HG02763 (cell line): ENCODE measurements at regions not wholly inside any gene's neighbourhood (a gene's known extent, or its start where the extent isn't known, plus 50 kb on each side); places are given as distances from the start of the nearest gene placed in this dataset.
"Not testable (repeated sequence)": the region's sequence is repeated elsewhere in the genome, so short reads cannot be mapped to it uniquely, and the experiment has no call there.

ENCODE experiments used
- ATAC-seq: cut with Tn5 transposase; IDR thresholded peaks from one replicate; pipeline ENCODE4 v1.9.1; 2021; ENCODE audit warnings: mild to moderate bottlenecking, moderate library complexity; ENCODE audit not compliant: unreplicated experiment

DNA sequence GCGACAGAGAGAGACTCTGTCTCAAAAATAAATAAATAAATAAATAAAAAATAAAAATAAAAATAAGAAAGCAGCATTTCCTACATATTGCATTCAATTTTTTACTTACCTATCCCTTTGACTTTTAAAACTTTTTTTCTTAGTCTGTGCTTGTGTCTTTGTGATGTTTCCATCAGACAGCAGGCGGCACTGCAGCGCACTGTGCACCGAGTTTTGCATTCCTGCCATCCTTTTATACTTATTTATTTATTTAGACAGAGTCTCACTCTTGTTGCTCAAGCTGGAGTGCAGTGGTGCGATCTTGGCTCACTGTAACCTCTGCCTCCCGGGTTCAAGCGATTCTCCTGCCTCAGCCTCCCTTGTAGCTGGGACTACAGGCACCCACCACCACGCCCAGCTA is 203.9 kb downstream of the SPATA31A1 start:
- not testable (repeated sequence) for ATAC-seq

GRCh38 chr9:39566782-39567181 is 211.3 kb downstream of the SPATA31A1 start:
- ATAC-seq: not testable (repeated sequence)

DNA sequence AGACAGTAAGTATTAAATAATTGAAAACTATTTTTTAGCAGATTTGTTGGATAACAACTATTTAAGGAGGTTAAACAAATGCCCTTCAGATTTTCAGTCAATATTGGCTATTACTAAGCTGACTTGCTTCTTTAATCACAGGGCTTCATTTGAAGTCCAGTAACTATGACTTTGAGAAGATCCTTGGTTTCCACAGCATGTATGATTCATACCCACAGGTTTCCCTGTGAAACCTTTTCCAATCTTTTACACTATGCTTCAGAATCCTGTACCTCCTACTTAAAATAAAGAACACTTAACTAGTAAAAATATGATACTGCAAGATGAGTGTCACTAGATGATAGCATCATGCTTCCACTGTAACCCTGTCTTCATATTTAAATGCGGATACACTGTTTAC is 211.9 kb downstream of the SPATA31A1 start:
- not testable (repeated sequence) for ATAC-seq

DNA sequence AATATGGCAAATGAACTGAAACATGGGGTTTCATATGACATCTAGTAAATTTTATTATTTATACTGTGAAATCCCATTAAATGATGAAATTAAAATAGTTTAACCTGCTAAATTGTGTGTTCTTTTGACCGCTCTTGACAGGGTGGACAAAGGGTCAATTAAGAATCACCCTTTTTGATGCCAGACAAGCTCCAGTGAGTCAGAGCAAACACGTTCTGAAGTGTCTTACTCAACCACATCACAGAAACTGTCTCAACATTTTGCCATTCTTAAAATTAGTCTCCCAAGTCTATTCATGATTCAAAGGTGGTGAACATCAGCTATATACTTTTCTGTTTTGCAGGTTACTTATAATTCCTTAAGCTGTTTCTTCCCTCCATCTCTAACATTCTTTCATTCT is 213.4 kb downstream of the SPATA31A1 start:
- ATAC-seq: not testable (repeated sequence)

- ATAC-seq: not testable (repeated sequence)
Measured at GRCh38 chr9:39573024-39574022, 217.9 kb downstream of the SPATA31A1 start.

DNA sequence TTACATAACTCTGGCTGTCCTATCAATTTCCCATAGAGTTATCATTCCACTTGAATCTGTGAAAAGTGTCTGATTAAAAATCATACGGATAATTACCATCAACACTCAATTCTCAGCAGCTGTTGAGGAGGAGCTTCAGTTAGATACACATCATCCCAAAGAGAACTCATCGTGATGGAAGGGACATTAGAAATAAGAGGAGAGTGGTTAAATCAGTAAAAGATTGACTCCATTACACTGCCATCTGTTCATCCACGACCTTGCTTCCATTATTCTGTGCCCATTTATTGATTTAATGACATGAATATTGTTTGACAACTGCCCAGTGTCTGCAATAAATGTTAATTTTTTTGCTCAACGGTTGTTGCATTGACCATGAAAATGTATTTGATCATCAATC is 223.5 kb downstream of the SPATA31A1 start:
- ATAC-seq: not testable (repeated sequence)

GRCh38 chr9:39581296-39581695 is 225.8 kb downstream of the SPATA31A1 start:
- ATAC-seq: not testable (repeated sequence)

- not testable (repeated sequence) for ATAC-seq
Measured at GRCh38 chr9:39582677-39583412, 227.4 kb downstream of the SPATA31A1 start.

DNA sequence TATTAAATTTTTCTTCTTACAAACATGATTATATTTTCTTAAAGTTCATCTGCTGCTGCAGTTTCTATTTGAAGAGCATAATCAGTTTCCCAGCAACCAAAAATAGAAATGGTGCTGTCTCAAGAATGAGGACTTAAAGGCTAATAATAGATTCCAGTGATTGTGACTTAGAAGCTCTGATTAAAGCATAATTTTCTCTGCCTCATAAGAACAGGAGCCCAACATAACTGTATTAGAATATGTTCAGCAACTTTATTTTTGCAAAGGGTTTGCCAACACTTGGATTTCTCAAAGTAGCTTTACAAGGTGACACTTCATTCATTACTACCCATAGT is 227.9 kb downstream of the SPATA31A1 start:
- ATAC-seq: not testable (repeated sequence)

- ATAC-seq: not testable (repeated sequence)
Measured at GRCh38 chr9:39585233-39585632, 229.8 kb downstream of the SPATA31A1 start.

GRCh38 chr9:39587844-39588499 is 232.5 kb downstream of the SPATA31A1 start:
- ATAC-seq: no peak

DNA sequence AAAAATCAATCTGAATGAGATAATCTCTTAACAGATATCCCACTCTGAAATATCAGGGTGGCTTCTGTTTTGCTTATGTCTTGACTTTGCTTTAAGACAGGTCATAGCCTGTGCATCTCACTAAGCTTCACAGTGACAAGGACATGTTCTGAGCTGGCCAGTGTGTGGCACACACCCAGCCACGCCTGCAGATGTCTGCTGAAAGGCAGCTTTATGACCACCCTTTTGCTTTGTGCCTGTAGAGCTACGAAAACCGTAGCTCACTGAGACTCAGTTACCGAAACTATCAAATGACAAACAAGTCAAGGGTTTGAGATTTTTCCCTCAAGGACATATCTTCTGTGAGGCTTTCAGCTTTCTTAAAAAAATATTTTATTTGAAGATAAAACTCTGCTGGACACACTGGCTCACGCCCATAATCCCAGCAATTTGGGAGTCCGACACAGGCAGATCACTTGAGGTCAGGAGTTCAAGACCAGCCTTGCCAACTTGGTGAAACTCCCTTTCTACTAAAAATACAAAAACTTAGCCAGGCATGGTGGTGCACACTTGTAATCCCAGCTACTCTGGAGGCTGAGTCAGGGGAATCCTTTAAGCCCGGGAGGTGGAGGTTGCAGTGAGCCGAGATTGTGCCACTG is 233.2 kb downstream of the SPATA31A1 start:
- no peak for ATAC-seq

- ATAC-seq: not testable (repeated sequence)
Measured at GRCh38 chr9:39604089-39604488, 248.6 kb downstream of the SPATA31A1 start.

DNA sequence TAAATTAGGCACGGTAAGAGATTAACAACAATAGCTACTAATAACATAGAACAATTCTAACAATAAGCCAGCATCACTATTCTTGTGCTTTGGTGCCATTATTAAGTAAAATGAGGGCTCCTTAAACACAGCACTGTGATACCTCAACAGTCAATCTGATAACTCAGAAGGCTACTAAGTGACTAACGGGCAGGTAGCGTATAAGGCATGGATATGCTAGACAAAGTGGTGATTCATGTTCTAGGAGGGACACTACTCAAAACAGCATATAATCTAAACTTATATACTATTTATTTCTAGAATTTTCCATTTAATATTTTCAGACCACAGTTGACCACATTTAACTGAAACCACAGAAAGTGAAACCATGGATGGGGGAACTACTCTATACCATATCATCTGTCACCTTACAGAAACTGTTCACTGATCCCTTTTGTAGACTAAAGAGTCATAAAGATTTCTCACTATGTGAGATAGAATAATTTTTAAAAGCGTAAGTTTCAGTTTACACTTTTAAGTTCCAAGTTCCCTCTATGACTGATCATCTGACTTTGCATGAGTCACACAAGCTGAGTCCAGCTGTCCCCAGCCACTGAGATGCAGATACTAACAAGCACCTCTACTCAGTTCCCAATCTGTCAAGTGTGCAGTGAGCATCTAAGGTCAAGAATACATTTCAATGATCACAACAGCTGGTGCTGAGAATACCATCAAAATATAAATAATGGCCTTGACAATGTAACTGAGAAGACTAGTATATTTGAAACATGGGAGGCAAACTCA is 256.2 kb downstream of the SPATA31A1 start:
- ATAC-seq: peak; percentile 89

GRCh38 chr9:39616480-39616879 is 261.0 kb downstream of the SPATA31A1 start:
- ATAC-seq: not testable (repeated sequence)

DNA sequence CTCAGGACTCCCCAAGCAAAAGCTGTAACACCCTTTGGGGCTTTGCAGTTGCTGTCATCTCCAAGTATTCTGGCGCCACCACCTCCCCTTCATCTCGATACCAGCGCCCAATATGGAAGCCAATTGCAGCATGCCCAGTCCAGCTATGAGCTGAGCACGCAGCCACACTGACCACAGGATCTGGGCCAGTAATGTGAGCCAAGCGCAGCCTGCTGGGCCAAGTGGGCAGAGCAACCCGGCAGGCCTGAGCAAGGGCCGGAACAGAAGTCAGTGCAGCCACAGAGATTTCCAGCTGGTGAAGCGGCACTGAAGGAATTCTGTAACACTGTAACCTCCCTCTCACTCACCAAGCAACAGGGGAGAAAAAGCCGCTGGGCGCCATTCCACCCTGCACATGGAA is 268.6 kb downstream of the SPATA31A1 start:
- not testable (repeated sequence) for ATAC-seq

DNA sequence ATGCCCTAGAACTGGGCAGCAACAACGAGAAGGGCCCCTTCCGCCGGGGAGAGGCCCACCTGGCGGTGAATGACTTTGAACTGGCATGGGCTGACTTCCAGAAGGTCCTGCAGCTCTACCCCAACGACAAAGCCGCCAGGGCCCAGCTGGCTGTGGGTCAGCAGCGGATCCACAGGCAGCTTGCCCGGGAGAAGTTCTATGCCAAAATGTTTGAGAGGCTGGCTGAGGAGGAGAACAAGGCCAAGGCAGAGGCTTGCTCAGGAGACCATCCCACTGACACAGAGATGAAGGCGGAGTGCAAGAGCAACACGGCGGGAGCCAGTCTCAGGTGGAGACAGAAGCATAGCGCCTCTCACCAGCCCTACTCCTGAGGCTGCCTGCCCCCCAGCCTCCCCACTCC is 276.6 kb downstream of the SPATA31A1 start:
- ATAC-seq: not testable (repeated sequence)

DNA sequence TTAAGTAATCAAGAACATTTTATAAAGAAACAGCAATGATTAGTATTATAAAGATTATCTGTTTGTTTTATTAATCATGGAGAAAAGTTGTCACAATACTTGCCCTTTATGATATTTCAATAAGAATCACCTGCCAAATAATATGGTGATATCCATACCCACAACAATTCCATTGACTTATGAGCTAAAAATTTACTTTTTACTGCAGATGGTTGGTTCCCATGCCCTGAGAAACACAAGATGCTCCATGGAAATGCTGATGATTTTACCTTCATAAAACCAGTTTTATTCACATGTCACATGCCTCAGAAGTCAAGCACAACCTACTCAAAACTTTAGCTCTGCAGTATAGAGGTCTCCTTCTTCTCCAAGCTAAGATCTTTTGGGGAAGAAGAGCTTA is 293.6 kb downstream of the SPATA31A1 start:
- ATAC-seq: not testable (repeated sequence)

DNA sequence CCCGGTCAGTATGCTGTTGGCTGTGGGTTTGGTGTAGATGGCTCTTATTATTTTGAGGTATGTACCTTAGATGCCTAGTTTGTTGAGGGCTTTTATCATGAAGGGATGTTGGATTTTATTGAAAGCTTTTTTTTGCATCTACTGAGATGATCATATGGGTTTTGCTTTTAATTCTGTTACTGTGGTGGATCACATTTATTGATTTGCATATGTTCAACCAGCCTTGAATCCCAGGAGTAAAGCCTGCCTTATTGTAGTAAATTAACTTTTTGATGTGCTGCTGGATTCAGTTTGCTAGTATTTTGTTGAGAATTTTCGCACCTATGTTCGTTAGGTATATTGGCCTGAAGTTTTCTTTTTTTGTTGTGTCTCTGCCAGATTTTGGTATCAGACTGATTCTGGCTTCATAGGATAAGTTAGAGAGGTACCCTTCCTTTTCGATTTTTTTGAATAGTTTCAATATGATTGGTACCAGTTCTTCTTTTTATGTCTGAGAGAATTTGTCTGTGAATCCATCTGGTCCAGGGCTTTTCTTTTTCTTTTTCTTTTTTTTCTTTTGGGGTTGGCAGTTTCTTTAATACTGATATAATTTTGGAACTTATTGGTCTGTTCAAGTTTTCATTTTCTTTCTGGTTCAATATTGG is 301.6 kb downstream of the SPATA31A1 start:
- not testable (repeated sequence) for ATAC-seq
